ENCODE measurements at regions not wholly inside any gene's neighbourhood (a gene's known extent, or its start where the extent isn't known, plus 50 kb on each side); places are given as distances from the start of the nearest gene placed in this dataset.

GRCh38 chr6:92377137-92377536 is 1042.2 kb downstream of the EPHA7 start:
- TF ChIP-seq REST (IDR thresholded peaks at IDR 0.05; ENCODE audit: low read depth, low read length) = no peak
- TF ChIP-seq BCLAF1 (IDR thresholded peaks at IDR 0.05) = no peak
- TF ChIP-seq SIX5 (IDR thresholded peaks at IDR 0.05; ENCODE audit: low read depth, low read length, severe bottlenecking) = no peak
- no peak for TF ChIP-seq POLR2A (IDR thresholded peaks at IDR 0.05; ENCODE audit: low read depth, low read length)
- no peak for TF ChIP-seq KDM1A (IDR thresholded peaks at IDR 0.05; ENCODE audit: borderline replicate concordance)
- no peak for TF ChIP-seq ATF2 (IDR thresholded peaks at IDR 0.05; ENCODE audit: low read length)

Measured in GM12878 (cell line).